ENCODE measurements at regions not wholly inside any gene's neighbourhood (a gene's known extent, or its start where the extent isn't known, plus 50 kb on each side); places are given as distances from the start of the nearest gene placed in this dataset.

DNA sequence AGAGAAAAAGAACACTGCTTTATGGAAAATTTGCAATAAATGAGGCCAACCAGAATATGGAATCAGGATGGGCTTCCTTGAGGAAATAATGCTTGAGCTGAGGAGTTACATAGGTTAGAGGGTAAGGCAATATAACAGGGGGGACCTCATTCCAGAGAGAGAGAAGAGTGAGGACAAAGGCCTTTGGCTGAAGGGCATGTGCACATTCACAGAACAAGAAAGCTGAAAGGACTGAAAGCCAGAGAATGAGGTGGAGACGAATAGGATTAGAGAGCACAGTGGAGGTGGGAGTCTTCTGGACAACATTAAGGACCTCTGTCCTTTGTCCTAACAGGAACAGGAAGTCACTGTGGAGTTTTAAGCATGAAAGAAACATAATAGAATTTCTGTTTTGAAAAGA is 60.7 kb upstream of the MROH9 start:
- FAIRE-seq (no peak), ATAC-seq (no peak), DNase-seq (ENCODE audit: low read depth, low spot score) (no peak)
- no peak overlapping the region for H3K27ac ChIP-seq (ENCODE audit: control insufficient read depth, insufficient read depth)
- SMC1A ChIA-PET (ENCODE audit: uncharacterized antibody, unreplicated experiment): interaction anchor here (0.8 to 1.9 kb wide), 4 partner anchors 9 to 940 kb away, joined by 3 to 8 read pairs (median 4); no protein-coding TSS in a partner anchor
- no peaks in the 10 kb centered on the region for H3K27me3 ChIP-seq (replicated peaks in 1 of 2; ENCODE audit: control insufficient read depth in 2 of 2, insufficient read depth in 2 of 2, low read length in 1 of 2)
- H2AFZ ChIP-seq (ENCODE audit: control insufficient read depth, low read depth, low read length): no peak overlapping the region
- H3K9ac ChIP-seq (ENCODE audit: control insufficient read depth, insufficient read depth, low read length): no peak overlapping the region
- no peaks in the 10 kb centered on the region for H4K20me1 ChIP-seq (ENCODE audit: control insufficient read depth, insufficient read depth)
- no peak overlapping the region for H3K4me2 ChIP-seq (ENCODE audit: control insufficient read depth, insufficient read depth)
- POLR2A ChIA-PET: no interaction called here
- WGBS (ENCODE audit: insufficient coverage, insufficient replicate concordance, low lambda C conversion rate, missing lambda C conversion rate): 13% methylated on average over 1 of the region's 1 CpG
- H3K9me3 ChIP-seq (replicated peaks; ENCODE audit: control insufficient read depth, insufficient read depth, low read length): no peaks in the 10 kb centered on the region
- BruUV-seq (replicated peaks): no TSS peak
- intact Hi-C loops (cut with micrococcal nuclease; ENCODE audit: unreplicated experiment): loop anchor here (10.0 kb wide), 1 partner anchor 340 kb away; the partner anchor contains the start of gene GORAB
- no peaks in the 10 kb centered on the region for H3K36me3 ChIP-seq (ENCODE audit: control insufficient read depth in 2 of 2, insufficient read depth in 2 of 2, low read length in 1 of 2)
- H3K79me2 ChIP-seq (ENCODE audit: control insufficient read depth, insufficient read depth, low read length): no peaks in the 10 kb centered on the region
- in situ Hi-C loops (cut with MboI): no loop called here
- RAD21 ChIA-PET (ENCODE audit: unreplicated experiment): interaction anchor here (0.7 to 1.5 kb wide), 6 partner anchors 17 to 205 kb away, joined by 3 to 5 read pairs (median 3); no protein-coding TSS in a partner anchor
- CTCF ChIA-PET: interaction anchor here (0.6 to 2.7 kb wide), 4 partner anchors 9 to 185 kb away, joined by 3 to 13 read pairs (median 4); no protein-coding TSS in a partner anchor
- TF ChIP-seq MXI1 (IDR thresholded peaks at IDR 0.05; ENCODE audit: low read depth, low read length) (no peak), ZNF207 (IDR thresholded peaks at IDR 0.05; ENCODE audit: borderline replicate concordance) (no peak), WRNIP1 (IDR thresholded peaks at IDR 0.05; ENCODE audit: borderline replicate concordance, low read depth, low read length) (no peak), RCOR1 (conservative IDR thresholded peaks at IDR 0.05; ENCODE audit: low read depth, low read length) (no peak), SPI1 (IDR thresholded peaks at IDR 0.05; ENCODE audit: borderline replicate concordance, insufficient read depth, low read depth, low read length) (no peak), MYB (IDR thresholded peaks at IDR 0.05; ENCODE audit: borderline replicate concordance, low read depth, low read length) (no peak)
- TF ChIP-seq, protein P1, sequence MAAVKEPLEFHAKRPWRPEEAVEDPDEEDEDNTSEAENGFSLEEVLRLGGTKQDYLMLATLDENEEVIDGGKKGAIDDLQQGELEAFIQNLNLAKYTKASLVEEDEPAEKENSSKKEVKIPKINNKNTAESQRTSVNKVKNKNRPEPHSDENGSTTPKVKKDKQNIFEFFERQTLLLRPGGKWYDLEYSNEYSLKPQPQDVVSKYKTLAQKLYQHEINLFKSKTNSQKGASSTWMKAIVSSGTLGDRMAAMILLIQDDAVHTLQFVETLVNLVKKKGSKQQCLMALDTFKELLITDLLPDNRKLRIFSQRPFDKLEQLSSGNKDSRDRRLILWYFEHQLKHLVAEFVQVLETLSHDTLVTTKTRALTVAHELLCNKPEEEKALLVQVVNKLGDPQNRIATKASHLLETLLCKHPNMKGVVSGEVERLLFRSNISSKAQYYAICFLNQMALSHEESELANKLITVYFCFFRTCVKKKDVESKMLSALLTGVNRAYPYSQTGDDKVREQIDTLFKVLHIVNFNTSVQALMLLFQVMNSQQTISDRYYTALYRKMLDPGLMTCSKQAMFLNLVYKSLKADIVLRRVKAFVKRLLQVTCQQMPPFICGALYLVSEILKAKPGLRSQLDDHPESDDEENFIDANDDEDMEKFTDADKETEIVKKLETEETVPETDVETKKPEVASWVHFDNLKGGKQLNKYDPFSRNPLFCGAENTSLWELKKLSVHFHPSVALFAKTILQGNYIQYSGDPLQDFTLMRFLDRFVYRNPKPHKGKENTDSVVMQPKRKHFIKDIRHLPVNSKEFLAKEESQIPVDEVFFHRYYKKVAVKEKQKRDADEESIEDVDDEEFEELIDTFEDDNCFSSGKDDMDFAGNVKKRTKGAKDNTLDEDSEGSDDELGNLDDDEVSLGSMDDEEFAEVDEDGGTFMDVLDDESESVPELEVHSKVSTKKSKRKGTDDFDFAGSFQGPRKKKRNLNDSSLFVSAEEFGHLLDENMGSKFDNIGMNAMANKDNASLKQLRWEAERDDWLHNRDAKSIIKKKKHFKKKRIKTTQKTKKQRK (IDR thresholded peaks at IDR 0.05; ENCODE audit: low read depth, low read length): no peak
- peaks cover 7% of the 10 kb centered on the region for H3K4me1 ChIP-seq (ENCODE audit: control insufficient read depth, insufficient read depth, low read length)
- no peak overlapping the region for H3K4me3 ChIP-seq
